Cardiac septum (tissue), 1 donor: ENCODE measurements at regions not wholly inside any gene's neighbourhood (a gene's known extent, or its start where the extent isn't known, plus 50 kb on each side); places are given as distances from the start of the nearest gene placed in this dataset.
"Not testable (repeated sequence)": the region's sequence is repeated elsewhere in the genome, so short reads cannot be mapped to it uniquely, and the experiment has no call there.

Experiments
- DNase-seq: peaks from one replicate; pipeline ENCODE4 v3.0.0-alpha.2; 2020; ENCODE audit warnings: low spot score
- intact Hi-C: fragments of 100-400 bp; cut with DNase I; formaldehyde crosslinking; loops from one replicate; pipeline ENCODE4 v1.14.0; 2022
- donor health status: DM: no; HTN: no; CAD: no.

- intact Hi-C loops: no loop called here
- DNase-seq: no peak
Observed at GRCh38 chr7:149638566-149639320, 134.6 kb downstream of the ZNF467 start.

- DNase-seq: no peak
- intact Hi-C loops: no loop called here
Observed at GRCh38 chr7:149637911-149638565, 135.3 kb downstream of the ZNF467 start.

GRCh38 chr7:149635561-149636329, 137.6 kb downstream of the ZNF467 start:
- intact Hi-C loops: no loop called here
- no peak for DNase-seq

DNA sequence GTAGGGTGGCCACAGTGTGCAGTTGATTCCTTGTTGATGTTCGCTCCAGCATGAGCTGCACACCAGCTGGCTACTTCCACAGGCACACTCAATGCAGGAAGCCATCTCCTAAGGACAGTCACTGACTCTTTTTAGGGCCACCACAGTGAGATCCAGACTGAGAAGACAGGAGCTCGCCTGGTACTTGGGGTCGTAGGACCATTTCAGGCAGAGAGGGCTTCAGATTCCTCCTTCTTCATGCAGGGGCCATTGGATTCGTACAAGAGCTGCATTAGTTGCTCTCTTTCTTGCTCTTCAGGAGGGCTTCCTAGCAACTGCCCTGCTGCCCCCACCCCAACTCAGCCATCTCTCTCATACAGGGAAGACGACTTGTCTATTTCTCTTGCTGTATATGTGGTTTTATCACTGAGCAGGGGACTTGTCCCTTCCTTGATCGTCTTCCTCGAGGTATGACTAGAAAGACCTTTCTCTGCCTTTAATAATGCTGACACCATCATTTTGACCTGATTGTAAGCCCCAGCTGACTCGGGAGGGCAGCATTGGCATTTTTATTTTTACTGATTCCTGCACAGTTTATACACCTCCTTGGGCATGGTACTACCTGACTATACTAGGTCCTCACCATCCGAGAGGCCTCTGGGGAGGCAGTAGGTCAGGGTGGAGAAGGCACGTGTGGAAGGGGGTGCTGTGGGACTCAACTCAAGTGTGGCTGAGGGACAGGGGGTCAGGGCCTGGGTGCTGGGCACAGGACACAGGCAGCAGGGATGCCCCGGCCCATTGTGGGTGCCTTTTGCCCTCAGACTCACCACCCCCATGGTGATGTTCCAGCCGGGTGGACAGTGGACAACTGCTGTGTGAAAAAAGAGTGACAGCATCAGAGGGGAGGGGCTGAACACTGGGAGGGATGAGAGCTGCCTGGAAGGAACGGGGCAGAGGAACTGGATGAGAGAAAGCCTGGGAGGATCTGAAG, 136.7 kb upstream of the ZNF746 start:
- DNase-seq: no peak
- intact Hi-C loops: no loop called here

GRCh38 chr7:149628361-149629149, 130.9 kb upstream of the ZNF746 start:
- intact Hi-C loops: not testable (repeated sequence)

GRCh38 chr7:149627911-149628310, 130.3 kb upstream of the ZNF746 start:
- no peak for DNase-seq
- intact Hi-C loops: no loop called here

More at GRCh38 chr7:149628361-149629149, 130.9 kb upstream of the ZNF746 start:
- DNase-seq: not testable (repeated sequence)

- intact Hi-C loops: no loop called here
- DNase-seq: no peak
Observed at GRCh38 chr7:149626972-149627371, 129.4 kb upstream of the ZNF746 start.

DNA sequence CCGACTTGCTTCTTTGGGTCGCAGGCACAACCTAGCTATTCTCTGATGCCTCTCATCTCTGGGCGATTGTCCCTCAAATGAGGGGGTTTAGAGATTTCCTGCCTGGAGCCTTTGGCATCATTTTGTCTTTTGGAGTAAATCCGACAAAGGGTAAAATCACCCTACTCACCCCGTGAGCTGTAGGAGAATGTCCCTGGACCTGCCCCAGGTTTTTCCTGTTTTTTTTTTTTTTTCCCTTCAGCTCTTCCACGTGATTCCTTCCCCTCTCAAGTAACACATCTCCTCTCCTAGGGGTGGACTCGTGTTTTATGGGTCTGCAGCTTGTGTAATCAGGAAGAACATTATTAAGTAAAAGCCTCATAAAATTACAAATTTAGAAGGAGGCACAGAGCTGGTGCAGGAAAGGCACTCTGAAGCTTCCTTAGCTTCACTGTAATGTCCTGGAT, 128.4 kb upstream of the ZNF746 start:
- DNase-seq: no peak
- intact Hi-C loops: loop anchor here (2.0 kb wide), 1 partner anchor 129 kb away; the partner anchor contains the start of gene ZNF746

GRCh38 chr7:149625340-149625946, 127.8 kb upstream of the ZNF746 start:
- intact Hi-C loops: loop anchor here (2.0 kb wide), 1 partner anchor 129 kb away; the partner anchor contains the start of gene ZNF746
- DNase-seq: peak; percentile 76

DNA sequence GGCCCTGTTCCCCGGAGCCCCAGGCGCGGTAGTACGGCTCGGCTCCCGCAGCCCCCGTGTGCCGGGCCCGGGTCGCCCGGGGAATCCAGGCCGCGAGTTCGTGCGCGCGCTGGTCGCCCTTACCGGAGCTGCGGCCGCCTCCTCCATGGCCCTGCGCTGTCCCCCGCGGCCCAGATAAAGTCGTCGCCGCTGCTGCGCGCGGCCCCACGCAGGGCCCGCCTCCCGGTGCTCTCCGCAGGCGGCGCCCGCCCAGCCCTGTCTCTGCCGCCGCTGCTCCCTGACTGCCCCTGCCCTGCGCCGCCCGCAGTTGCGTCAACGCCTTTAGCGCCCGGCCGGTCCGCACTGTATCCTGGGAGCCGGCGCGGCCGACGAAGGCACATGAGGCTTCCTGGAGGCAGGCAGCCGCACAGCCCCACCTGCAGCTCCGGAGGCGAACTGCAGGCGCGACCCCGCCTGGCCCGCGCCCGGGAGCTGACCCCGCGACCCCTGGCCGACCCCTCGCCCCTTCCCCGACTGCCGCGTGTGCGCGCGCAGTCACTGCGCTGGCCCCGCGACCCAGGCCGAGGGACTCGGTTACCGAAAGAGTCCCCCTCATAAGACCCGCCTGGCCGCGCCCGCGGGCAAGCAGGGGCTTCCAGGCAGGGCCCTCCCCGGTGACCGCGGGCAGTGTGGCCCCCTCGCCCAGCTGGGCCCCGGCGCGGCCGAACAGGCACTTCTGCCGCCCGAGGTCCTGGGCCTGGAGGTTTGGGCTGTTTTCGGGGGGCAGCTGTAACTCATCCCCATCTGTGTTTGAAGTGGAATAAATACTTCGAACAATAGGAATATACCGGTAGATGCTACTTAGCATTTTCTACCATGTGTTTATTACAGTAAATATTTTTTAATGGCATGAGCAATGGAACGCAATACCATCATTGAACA, 127.1 kb upstream of the ZNF746 start:
- DNase-seq: peak; percentile 97

DNA sequence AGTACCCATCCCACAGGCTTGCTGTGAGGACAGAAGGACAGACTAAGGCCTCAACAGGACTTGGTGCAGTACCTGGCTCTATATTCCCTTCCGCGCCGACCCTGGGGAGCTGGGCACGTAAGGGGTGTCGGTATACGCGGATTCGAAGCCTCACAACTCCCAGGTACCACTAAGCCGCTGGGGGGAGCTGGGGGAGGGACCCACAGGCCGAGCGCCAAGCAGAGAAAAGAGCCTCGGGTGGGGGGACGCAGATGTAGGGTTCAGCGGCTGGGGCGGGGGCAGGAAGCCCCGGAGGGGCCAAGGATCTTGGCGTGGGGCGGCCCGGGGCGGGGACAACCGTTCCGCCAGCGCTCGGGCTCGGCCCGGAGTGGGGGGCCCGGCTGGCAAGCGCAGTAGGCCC, 126.4 kb upstream of the ZNF746 start:
- peak; percentile 75 for DNase-seq
- intact Hi-C loops: loop anchor here (2.0 kb wide), 1 partner anchor 127 kb away; the partner anchor contains the start of gene ZNF746

More for the DNA sequence above, 127.1 kb upstream of the ZNF746 start:
- intact Hi-C loops: loop anchor here (2.0 kb wide), 1 partner anchor 128 kb away; the partner anchor contains the start of gene ZNF746

- intact Hi-C loops: not testable (repeated sequence)
- peak; percentile 79 for DNase-seq
Observed at GRCh38 chr7:149623262-149623997, 125.8 kb upstream of the ZNF746 start.

GRCh38 chr7:149622444-149623210, 125.0 kb upstream of the ZNF746 start:
- DNase-seq: peak; percentile 58
- intact Hi-C loops: no loop called here

DNA sequence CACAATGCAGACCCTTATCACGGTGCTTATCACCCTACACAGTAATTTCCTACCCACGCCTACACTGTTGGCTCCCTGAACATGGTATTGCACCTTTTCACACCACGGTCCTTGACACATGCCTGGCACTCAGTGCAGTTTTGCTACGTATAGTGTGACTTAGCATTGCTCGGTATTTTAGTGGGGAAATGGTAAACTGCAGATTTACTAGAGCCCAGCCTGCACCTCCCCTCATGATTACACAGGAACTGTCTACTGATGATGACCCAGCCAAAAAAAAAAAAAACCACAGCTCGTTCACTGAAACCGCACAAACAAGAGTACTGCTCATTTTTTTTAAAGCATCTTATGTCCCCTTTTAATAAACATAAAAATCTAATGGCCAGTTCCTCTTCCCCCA, 124.2 kb upstream of the ZNF746 start:
- intact Hi-C loops: no loop called here
- no peak for DNase-seq

DNA sequence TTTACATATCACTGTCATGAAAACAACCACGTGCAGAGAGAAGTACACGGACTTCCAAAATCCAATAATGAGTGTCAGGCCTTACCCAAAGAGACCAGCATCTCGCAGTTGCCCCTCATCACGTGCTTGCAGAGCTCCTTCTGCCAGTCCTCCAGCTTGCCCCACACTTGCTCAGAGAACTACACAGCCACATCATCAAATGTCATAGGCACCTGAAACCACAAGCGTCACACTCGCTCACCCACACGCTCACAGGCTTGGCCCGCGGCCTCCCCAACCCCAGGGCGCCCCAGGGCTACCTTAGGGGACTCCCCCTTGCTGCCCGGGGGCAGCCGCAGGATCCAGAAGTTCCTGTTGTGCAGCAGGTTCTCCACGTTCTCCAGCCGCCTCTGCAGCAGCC, 123.4 kb upstream of the ZNF746 start:
- intact Hi-C loops: no loop called here
- DNase-seq: peak; percentile 59
